ENCODE measurements at regions not wholly inside any gene's neighbourhood (a gene's known extent, or its start where the extent isn't known, plus 50 kb on each side); places are given as distances from the start of the nearest gene placed in this dataset.

DNA sequence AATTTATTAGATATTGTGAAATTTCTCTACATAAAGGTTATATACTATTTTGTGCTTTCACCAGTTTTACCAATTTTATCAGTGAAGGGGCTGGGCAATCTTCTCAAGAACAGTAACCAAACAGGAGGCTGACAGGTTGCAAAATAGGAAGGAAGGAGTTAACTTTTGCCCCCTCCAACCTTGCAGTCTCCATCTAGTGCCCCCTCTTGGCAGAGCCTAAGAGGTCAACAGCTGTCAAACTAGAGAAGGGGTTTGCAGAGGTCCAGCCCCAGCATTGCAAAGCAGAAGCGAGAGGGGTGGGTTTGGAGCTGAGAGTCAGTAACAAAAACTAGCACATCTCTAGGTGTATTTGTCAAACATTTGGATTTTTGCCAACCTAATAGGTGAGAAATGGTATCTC lies 391.0 kb downstream of the CDC5L start:
- no peak for FAIRE-seq
- DNase-seq (ENCODE audit: low spot score in 2 of 2): no peak

Measured in frontal cortex (tissue), 3 donors.